ENCODE measurements at regions not wholly inside any gene's neighbourhood (a gene's known extent, or its start where the extent isn't known, plus 50 kb on each side); places are given as distances from the start of the nearest gene placed in this dataset.

DNA sequence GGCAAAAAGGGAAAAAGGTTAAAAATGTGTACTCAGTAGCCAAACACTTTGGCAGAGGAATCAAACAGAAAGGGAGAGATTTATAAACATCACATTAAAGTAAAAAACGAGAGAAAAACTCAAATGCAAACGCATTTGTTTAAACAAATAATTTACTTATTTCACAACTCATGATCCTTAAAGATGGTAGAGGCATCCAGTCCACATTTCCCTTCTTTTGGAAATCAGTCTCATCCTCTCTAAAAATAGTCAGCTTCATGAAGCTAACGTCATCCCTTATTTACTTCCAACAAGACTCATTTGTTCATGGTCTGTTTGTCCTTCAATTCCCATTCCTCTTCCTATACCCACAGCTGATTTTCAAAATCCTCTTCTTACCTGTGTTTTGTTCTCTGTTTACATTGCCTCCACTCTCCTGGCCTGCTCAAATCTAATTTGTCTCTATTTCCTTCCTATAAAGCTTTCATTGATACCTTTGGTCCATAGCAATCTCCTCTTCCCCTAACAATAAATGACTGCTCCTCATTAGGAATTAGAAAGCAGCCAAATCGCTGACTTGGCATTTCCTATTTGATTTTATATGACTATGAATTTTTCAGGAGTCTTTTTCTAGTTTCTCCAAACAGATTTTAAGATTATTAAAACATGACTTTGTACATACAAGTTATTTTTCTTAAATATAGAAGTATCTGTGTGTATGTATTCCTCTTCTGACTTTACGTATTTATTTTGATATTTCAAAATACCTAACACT lies 805.3 kb downstream of the TLE1 start:
- DNase-seq: no peak

DNA sequence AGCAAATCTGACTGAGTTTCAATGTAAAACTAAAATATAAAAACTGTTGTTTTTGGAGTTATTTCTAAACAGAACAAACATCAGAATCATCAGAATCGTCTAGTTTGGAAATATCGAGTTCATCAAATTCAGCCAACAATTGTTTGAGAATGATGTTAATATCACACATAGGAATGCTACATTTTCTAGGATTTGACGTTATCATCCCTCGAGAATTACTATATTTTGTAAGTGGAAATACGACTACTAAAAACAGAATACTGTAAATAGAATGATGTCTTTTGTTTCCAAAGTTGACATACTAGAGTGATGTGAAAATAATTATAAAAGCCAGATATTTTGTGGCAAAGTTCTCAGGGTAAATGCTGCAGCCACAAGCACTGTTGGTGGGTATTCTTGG lies 805.9 kb downstream of the TLE1 start:
- no peak for DNase-seq

DNA sequence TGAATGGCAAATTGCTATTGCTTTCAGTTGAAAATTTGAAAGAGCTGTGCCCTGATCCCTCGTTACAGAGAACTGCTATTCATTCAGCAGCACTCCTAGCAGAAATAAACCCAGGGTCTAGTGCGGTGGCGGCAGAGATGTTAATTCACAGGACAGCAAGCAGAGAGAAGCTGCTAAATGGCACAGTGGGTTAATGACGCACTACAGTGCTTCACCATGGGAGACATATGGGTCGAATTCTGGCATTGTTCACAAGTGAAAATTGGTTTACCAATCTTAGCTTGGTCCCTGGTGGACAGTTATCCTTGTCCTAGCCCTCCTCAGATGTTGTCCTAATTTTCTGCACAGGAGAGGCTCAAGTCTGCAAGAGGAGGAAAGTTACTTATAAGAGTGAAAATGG lies 807.4 kb downstream of the TLE1 start:
- no peak for DNase-seq

- DNase-seq: no peak
Measured at GRCh38 chr9:80881320-80881719, 808.0 kb downstream of the TLE1 start.

GRCh38 chr9:80878556-80878955 lies 810.8 kb downstream of the TLE1 start:
- no peak for DNase-seq

- no peak for DNase-seq
Measured at GRCh38 chr9:80875947-80876346, 813.4 kb downstream of the TLE1 start.

DNA sequence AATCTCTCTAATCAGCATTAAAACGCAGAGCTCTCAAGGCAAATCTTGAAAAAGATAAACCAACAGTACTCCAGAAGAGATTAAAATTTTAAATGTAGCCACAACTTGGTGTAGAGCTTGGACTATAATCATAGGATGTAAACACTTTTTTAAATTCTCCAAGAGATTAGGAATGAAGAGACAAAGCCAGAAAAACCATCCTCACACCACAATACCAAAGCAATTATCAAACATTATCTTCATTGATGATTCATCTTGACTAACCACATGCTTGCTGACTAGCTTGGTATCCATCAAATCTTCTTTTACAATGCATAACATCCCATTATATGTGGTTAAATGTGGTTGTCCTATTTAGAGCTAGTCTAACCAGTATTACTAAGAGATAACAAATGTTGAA lies 815.1 kb downstream of the TLE1 start:
- DNase-seq: no peak

DNA sequence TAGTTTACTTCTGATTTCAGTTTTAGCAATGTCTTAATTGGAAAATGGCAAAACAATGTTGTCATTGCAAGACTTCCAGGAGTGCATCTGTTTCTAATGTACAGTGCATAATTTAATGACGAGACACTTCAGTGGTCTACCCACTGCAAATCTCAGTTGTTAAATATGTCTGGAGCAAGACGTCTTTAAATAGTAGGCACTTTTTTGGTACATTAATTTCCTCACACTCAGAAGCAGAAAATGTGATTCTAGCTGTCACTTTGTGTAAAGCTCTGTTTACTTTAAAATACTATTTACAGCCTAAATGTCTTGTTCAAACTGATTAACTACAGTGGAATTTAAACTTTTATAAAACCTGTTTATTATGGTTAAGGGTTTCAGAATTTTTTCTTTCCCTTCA lies 815.5 kb downstream of the TLE1 start:
- no peak for DNase-seq

GRCh38 chr9:80871596-80871995 lies 817.8 kb downstream of the TLE1 start:
- no peak for DNase-seq

DNA sequence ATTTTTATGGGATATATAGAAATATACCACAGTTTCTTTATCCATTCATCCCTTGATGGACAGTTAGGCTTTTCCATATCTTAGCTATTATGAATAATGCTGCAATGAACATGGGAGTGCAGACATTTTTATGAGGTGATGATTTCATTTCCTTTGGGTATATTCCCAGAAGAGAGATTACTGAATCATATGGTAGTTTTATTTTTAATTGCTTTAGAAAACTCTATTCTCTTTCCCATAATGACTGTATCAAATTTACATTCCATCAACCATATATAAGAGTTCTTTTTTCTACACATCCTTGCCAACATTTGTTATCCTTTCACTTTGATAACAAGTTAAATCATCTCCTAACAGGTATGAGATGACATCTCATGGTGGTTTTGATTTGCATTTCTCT lies 821.6 kb downstream of the TLE1 start:
- DNase-seq: no peak

GRCh38 chr9:80866576-80867227 lies 822.6 kb downstream of the TLE1 start:
- no peak for DNase-seq

GRCh38 chr9:80866121-80866520 lies 823.2 kb downstream of the TLE1 start:
- DNase-seq: no peak

- no peak for DNase-seq
Measured at GRCh38 chr9:80843028-80843427, 846.3 kb downstream of the TLE1 start.

- DNase-seq: no peak
Measured at GRCh38 chr9:80842389-80842788, 847.0 kb downstream of the TLE1 start.

DNA sequence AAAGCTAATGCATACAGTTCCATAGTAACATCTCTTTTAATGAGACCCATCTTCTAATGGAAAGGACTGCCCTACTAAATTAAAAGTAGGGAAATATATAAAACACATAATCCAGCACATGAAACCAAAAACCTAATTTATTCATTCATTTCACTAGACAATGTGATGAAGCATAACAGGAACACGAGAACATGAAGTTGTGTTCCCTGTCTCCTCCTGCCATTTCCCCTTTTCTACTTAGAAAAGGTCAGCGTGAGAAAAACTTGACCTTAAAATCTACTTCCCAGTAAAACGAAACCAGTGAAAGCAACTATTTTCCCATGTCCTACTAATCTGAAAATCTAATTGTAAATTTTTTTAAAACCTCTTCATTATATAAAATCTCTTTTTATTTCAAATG lies 847.5 kb downstream of the TLE1 start:
- no peak for DNase-seq

- DNase-seq: no peak
Measured at GRCh38 chr9:80839821-80840675, 849.3 kb downstream of the TLE1 start.

- DNase-seq: no peak
Measured at GRCh38 chr9:80836013-80836412, 853.3 kb downstream of the TLE1 start.

DNA sequence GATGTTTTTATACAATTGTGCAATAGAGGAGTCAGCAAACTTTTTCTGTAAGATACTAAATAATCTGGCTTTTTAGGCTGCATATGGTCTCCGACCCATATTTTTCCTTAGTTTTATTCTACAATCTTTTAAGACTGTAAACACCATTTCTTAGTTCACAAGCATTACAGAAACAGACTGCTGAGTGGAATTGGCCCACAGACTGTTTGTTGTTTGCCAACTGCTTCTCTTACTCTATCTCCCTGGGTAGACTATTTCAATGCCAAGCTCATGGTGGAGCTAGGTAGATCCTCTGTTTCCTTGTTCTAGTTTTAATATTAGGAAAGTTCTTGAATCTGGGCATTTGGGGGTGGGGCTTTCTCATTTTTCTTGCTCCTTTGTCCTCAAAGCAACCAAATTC lies 857.6 kb downstream of the TLE1 start:
- DNase-seq: no peak

GRCh38 chr9:80811656-80812055 lies 877.7 kb downstream of the TLE1 start:
- DNase-seq: no peak

DNA sequence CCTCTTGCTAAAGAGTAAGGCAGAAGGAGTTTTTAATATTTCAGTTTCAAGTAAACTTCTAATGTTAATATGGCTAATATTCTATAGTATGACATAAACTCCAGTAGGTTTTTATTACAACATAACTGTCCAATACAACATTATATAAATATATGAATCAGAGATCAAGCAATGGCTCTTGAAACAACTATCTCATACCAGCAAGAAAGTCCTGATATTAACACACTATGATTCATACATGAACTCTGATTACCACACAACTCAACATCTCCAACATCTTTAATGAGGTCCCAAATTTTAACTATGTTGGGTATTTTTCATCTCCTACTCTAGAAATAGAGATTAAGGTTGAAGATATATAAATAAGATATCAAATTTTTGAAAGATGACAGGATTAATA lies 878.3 kb downstream of the TLE1 start:
- DNase-seq: no peak

GRCh38 chr9:80806671-80807070 lies 882.7 kb downstream of the TLE1 start:
- no peak for DNase-seq

DNA sequence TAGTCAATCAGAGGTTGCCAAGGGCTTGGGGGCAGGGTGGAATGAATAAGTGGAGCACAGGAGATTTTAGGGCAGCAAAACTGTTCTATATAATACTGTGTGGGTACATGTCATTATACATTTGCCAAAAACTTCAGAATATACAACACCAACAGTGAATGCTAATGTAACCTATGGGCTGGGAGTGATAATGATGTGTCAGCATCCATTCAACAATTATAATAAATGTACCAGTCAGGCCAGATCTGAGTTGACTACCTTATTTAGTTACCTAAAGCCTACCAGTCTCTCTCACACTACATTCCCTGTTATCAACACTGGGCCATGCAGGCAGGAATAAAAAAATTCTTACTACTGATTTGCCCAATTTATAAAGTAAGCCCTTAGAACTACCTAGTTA lies 884.5 kb downstream of the TLE1 start:
- DNase-seq: no peak

GRCh38 chr9:80797831-80798688 lies 891.3 kb downstream of the TLE1 start:
- no peak for DNase-seq

Measured in activated CD4-positive, alpha-beta T cell treated with anti-CD3 and anti-CD28 coated beads for 48 hours (primary cell).